ENCODE measurements at regions not wholly inside any gene's neighbourhood (a gene's known extent, or its start where the extent isn't known, plus 50 kb on each side); places are given as distances from the start of the nearest gene placed in this dataset.
"Not testable (repeated sequence)": the region's sequence is repeated elsewhere in the genome, so short reads cannot be mapped to it uniquely, and the experiment has no call there.

DNA sequence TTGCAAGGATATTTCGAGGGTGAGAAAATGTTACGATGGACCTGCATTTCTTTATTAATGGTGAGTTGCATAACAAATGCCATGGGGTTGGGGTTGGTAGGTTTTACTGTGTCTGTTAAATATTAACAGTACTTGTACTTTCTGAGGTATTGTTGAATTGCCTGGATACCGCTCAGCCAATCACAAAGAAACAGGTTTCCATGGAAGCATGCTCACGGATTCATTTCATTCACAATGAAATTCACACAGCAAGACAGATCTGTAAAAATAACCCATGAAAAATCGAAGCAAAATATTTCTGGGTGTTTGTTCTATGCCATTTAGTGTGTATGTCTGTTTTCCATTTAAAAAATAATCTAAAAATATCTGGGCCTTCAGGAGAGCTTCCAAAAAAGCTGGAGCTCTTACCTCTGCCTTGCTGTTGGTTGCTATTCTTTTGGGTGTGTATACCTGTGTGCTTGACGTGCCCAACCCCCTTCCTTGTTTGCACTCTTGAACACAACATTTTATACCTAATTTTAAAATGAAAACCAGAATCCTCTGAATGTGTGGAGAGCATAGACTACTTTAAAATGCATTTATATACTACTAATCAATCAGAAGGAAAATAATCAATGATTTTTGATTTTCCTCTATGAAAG, 479.8 kb upstream of the TBL1XR1 start:
- no peak for DNase-seq (ENCODE audit: low spot score)

DNA sequence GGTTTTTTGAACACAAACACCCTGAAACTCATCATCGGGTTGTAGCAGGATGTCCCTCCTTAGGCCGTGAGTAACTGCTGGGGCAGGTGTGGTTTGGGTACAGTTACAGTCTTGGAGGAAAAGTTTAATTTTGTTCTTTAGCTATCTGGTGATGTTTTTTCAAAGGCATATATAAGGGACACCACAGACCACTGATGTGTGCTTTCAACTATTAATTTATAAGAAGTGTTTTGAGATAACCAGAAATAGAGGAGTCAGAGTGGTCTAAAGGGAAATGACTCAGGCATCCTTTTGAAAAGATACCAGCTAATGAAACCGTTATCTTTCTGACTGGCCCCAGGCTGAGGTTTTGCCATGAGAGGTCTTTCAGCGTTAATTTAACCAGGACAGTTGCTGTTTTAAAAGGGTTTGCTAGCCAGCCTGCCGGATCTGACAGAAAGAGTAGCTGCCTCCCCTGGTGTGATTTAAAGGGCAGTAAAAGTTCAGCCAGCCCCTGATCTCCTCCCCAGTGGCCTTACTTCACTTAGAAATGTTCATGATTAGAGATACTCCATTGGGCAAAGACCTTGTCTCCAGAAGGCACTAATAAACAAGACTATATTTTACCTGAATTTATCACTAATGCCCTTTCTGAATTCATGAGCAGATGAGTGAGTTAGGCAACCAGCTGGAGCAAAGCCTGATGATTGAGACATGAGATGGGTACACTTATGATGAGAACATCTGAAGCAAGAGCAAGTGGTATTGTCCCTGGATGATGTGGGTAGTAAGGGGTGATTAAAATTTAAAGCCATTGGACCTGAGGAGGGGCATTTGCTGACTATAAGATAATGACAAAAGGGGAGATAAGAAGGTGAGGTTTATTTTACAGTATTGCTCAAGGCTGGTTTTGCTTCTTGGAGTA, 482.5 kb upstream of the TBL1XR1 start:
- DNase-seq (ENCODE audit: low spot score), result no peak

DNA sequence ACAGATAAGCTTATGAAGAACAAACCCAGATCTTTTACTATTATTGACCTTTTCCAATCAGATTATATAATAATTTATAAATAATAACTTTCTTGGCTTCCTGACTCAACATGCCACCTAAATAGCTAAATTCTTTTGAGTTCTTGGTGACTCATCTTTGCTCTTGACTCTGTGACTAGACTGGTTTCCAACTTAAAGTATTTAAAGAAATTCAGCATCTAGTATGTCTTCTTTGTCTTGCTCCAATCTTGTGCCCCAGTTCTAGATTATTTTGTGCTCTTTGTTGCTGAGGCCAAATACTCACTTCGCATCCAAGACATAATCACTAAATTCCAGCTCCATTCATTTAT, 483.2 kb upstream of the TBL1XR1 start:
- no peak for DNase-seq (ENCODE audit: low spot score)

DNA sequence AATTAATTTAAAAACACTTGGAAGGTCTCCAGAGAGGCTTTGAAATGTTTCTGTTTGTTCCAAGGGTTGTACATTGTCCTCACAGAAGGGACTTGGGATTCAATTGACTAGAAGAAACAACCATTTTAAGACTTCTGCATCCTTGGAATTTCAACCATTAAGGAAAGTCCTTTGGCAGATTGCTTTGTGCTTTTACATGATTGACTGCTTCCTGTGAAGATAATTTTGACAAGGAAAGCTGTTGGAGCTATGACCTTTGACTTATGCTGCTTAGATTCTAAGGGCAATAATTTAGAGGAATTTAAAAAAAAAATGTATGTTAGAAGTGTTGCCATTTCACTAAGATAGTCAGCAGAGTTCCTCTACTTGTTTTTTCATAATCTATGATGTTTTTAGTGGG, 483.9 kb upstream of the TBL1XR1 start:
- DNase-seq (ENCODE audit: low spot score), result no peak

DNA sequence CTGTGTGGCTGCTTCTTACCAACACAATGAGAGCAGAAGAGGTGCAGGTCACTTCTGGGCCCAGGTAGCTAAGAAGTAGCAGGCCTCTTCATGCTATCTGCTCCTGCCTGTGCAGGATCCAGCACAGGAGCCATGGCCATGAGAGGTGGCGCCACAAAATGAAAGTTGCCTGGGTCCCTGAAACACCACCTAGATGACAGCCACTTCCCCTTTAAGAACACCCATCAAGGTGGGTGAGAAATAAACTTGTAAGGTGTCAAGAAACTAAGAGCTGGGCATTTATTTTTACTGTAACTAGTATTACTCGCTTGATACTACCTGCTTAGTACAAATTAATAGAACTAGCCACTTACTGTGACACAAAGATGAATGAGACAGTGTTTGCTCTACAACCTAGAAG, 484.6 kb upstream of the TBL1XR1 start:
- DNase-seq (ENCODE audit: low spot score), result no peak

DNA sequence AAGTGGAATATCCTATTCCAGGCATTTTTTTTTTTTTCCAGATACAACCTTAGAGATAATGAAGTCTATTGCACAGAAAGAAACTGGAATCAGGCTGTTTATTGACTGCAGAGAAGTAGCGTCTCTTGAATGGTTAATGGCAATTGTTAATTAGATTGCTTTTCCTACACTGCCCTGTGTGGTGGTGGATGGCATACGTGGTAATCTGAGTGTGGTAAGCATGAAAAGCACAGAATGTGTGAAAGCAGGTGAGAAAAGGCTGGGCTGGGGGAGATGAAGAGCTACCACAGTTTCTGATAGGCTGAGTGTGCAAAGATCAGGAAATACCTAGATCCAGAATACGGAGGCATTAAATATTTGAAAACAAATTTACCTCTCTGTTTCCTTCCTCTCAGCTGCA, 486.3 kb upstream of the TBL1XR1 start:
- DNase-seq (ENCODE audit: low spot score), result no peak

DNA sequence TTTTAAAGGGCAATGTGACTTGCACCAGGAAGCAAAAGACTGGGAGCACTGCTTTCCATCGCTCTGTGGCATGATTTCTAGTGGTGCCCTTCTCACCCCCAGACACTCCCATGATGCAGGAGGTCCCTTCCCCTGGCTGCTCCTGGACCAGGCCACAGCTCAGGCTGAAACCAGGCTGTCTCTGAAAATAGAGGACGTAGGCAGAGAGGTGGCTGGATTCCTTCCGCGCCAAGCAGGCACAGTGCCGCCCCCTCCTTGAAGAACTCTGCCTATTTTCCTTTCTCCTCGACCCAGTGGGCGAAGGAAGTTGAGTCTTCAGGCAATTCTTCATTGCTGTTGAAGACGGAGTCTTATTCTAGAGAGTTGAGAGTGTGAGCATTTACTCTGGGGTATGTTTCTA, 489.4 kb upstream of the TBL1XR1 start:
- DNase-seq (ENCODE audit: low spot score), result no peak

DNA sequence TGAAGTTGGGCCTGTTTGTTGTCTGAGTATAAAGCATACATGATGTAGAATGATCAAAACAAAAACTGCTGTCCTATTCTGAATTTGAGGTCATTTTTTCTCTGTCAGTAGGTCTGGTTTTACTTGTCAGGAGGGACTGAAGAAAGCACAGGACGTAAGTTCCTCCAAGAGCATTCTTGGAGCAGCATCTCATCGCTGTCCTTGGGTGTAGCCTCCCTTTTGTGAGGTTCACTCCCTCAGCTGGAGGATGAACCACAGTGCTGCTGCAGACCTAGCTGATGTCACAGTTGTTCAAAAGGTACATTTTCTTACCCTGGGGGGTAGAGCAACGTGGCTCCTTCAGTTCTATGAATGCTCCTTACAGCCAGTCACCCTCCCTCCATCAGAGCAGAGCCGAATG, 490.0 kb upstream of the TBL1XR1 start:
- no peak for DNase-seq (ENCODE audit: low spot score)

DNA sequence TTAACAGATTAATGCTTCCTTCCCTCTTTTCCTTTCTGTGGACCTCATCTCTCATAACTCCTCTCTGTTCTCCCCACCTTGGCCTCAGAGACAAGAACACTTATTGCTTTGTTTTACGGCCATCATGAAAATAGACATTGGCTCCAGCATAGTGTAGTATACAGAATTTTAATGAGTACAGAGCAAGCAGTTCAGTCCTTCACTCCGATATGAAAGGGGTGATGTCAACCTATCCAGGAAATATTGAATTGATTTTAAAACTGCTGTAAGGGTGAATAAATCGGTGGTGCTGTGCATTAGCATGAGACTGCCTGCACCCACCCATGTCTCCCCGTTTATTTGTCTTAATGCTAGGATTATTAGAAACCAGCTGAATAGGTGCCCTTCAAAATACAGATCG, 490.9 kb upstream of the TBL1XR1 start:
- DNase-seq (ENCODE audit: low spot score), result no peak

DNA sequence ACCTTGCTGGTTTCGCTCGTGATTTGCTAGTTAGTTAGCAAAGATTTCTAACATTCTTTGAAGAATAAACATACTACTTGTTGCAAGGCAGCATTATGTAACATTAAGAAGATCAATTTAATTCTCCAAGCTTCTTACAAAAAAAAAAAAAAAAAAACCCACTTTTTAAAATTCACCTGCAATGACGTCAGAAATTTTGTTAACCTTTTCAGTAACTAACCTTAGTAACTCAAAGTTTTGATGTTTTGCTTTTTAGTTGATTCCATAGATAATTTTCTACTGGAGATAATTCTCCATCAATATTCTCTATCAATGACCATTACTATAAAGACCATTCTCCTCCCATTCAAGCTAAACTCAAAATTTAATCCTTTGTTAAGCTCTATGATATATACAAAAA, 491.8 kb upstream of the TBL1XR1 start:
- DNase-seq (ENCODE audit: low spot score), result no peak

DNA sequence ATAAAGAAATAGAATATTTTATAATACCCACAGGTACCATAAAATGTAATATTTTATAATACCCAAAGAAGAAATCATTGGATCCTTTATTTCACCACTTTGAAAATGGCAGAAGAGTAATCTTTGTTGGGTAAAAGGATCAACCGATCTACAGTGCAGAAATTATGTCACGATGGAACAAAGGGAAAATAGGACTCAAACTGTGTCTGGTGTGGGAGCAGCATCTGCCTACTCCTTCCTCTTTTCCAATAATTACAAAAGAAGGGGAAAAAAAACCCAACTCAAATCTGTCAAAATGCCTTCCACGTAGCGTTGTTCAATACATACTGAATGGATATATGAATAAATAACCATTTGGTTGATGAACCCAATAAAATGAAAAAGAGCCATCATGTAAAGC, 492.6 kb upstream of the TBL1XR1 start:
- DNase-seq (ENCODE audit: low spot score), result no peak

DNA sequence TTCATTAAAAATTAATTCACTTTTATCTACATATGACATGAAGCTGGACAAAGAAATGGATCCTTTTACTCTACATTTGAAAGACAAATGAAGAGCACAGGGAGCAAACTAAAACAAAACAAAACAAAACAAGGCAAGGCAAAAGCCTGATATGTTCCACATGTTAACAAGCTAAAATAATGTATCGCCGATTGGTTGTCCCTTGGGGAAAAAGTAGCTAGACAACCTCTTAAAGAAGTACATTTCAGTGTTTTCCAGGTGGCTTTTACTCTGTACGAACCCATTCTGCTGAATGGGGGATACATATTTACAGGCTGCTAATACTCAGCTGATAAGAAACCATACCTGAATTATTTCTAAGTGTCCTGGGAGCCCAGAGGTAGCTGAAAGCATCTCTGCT, 493.0 kb upstream of the TBL1XR1 start:
- DNase-seq (ENCODE audit: low spot score), result no peak

DNA sequence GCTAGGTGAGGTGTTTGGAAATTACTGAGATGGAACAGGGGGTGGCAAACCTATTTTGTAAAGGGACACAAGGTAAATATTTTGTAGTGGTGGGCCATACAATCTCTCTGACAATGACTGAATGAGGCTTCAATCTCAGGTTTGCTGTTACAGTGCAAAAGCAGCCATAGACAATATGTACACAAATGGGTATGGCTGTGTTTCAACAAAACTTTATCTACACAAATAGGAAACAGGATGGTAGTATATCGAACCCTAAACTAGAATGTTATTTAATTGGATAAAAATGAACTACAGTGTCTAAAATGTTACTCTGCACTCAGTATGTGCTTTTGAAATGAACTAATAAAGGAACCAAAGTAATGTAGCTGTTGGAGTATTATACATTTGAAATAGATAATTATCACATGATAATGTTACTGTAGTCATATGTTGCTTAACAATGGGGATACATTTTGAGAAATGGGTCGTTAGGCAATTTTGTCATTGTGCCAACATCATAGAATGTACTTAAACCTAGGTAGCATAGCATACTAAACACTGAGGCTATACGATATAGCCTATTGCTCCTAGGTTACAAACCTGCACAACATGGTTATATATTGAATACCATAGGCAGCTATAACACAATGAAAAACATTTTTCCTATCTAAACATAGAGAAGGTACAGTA, 495.2 kb upstream of the TBL1XR1 start:
- no peak for DNase-seq (ENCODE audit: low spot score)

DNA sequence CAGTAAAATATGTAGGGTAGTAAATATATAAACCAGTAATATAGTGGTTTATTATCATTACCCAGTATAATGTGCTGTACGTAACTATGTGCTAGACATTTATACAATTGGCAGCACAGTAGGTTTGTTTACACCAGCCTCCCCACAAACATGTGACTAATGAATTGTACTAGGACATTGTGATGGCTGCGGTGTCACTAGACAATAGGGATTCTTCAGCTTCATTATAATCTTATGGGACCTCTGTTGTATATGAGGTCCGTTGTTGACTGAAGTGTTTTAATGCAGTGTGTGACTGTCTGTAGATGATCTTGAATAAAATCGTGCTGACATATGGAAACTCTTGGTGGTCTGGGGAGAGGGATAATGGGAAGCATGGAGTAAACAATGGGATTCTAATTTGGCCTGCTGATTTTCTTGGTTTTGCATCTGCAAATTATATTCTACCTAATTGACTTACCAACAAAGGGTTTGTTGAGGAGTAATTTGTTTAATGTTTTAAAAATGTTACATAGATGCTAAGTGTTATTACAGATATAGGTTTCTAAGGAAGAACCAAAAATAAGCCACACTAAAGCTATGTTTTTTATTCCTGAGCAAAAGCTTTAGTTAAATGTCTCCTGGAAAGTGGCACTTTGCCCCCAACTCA, 496.5 kb upstream of the TBL1XR1 start:
- no peak for DNase-seq (ENCODE audit: low spot score)

DNA sequence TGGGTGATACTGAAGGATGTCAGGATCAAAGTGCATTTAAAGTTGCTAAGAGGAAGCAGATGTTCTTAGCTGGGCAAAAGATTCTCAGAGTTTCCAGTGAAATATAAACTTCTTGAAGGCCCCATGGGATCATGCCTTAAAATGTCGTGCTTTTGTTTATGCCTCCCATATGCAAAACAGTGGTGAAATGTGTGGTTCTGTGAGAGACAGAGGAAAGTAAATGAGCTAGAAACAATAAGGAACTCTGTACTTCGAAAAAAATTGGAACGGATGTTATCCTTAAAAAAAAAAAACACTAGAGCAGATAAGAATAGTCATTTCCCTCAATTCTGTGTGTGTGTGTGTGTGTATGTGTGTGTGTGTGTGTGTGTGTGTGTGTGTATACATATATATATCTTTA, 497.0 kb upstream of the TBL1XR1 start:
- no peak for DNase-seq (ENCODE audit: low spot score)

DNA sequence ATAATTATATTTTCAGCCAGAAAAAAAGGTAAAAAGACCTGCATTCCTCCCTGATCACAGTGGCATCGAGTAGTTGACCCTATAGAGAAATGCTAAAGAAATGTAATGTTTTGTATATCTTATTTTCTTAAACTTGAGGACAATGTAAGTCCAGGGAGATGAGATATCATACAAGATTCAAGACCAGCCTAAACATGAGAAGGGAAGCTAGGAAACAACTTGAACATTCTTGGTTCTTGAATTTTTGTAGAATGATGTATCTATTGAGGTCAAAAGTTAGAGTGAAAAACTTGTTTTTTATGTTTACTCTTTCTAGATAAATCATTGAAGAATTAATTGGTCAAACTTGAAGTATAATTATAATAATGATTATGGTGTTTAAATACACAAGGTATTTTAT, 497.7 kb upstream of the TBL1XR1 start:
- DNase-seq (ENCODE audit: low spot score), result no peak

DNA sequence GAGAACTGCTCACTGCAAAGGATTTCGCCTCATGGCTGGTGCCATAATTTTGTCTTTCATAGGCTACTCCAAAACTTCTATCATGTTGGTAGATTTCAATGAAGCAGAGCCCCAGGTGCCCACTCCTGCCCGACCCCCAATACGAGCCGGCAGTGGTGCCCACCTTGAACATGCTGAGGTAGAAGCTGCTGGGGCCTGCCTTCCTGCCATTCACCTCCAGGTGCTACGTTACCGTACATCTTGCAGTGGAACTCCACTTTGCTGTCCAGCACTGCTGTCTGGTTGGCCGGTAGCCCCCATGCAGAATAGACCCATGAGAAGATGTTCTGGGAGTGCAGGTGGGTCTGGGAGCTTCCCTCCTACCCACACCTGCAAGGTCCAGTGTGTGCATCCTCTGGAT, 502.8 kb upstream of the TBL1XR1 start:
- no peak for DNase-seq (ENCODE audit: low spot score)

DNA sequence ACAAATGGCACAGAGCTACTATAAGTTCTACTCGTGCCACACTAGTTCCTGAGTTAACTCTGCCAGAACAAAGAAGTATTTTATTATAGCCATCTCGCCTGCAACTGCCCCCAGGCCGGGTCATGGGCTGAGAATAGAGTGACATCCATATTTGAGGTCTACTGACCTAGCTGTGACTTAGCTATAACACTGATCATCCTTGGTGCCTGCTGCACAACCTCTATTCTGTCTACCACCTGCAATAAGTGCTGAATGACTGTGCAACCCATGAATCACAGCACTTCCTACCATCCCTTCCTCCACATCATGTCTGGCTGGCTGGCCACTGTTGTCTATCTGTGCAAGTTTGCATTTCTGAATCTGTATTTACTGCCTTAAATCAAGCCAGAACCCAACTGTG, 506.5 kb upstream of the TBL1XR1 start:
- DNase-seq (ENCODE audit: low spot score), result no peak

DNA sequence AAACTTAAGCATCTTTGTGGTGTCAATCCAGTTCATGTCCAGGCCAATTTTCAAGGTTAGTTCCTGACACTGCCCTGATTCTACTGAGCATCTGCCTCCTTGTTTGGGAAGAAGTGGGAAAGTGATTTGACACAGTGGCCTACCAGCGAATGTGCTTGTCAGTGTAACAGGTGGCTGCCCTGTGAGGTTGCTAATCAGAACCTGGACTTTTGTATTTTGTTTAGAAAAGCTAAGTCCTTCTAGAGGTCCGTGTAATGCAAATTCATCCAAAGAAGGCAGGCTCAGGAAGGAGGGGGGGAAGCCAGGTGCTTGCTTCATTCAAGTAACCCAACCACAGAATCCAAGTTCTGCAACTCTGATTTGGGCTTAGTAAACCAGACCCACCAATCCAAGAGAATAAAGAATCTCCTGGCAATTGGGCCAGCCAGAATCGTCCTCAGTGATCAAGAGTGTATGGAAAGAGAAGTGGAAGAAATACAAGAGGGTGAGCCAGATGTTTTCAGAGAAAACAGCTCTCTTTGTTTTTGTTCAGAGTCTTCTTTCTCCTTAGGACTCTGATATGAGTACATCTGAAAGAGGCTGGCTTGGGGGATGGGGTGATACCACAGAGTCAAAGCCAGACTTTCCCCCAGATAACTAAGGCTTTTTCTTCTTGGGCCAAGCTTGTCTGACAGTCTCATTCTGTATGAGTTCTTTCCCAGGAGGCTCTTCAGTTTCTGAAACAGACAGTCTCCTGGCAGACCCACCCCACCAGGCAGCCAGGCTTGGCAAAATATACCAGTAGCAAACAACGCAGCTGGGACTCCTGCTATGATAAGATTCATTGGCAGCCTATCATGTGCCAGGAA, 508.9 kb upstream of the TBL1XR1 start:
- DNase-seq (ENCODE audit: low spot score), result no peak

DNA sequence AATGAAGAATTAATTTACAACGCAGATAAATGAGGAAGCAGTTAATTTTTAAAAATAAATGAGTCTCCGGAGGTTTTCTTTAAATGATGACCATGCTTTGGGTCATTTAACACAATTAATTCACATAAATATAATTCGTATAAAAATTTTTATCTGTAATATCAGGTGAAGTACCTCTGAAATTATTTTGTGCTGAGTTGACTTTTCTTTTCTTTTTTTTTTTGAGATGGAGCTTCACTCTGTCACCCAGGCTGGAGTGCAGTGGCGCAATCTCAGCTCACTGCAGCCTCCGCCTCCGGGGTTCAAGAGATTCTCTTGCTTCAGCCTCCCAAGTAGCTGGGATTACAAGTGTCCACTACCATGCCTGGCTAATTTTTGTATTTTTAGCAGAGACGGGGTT, 512.2 kb upstream of the TBL1XR1 start:
- DNase-seq (ENCODE audit: low spot score), result not testable (repeated sequence)

DNA sequence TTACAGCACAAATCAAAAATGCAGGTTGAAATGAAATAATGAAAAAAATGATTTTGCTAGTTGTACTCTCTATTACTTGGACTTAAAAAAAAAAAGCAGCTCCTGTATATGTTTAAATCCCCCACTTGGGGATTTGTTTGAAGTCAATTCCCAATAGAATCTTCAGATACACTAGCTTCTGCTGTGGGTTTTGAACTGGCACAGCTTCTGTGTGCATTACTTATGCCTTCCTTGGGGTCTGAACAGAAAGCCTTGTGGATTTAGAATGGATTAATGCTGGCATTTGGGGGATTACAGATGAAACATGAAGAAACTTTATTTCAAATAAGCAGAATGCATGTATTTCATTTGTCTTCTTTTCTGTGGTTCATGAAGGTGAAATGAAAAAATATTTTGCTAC, 513.2 kb upstream of the TBL1XR1 start:
- no peak for DNase-seq (ENCODE audit: low spot score)

DNA sequence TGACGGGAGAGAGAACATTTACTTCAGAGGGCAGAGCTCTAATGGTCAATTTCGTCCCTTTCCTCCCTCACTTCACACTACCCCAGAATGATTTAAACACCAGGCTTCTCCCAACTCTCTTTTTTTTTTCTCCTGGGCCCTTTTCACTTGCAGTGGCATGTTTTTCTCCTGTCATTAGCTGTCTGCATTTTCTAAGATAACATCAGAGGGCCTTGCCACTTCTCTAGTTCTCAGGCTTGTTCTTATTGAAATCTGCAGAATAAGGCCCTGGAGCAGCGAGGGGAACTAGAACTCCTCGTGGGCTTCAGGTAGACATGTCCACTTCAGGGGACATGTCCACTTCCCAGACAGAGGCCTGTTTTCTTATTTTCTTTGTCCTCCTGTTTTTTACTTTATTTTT, 514.4 kb upstream of the TBL1XR1 start:
- no peak for DNase-seq (ENCODE audit: low spot score)
